Progenitor cell of endocrine pancreas (in vitro differentiated cells): ENCODE measurements at regions not wholly inside any gene's neighbourhood (a gene's known extent, or its start where the extent isn't known, plus 50 kb on each side); places are given as distances from the start of the nearest gene placed in this dataset.

ENCODE experiments used
- DNase-seq: peaks from one replicate; pipeline ENCODE4 v3.0.0; 2021; ENCODE audit warnings: low spot score; ENCODE audit not compliant: unreplicated experiment
- H3K27ac Mint-ChIP-seq: 2 replicates; pipeline ENCODE4 v1.8.0; 2021; ENCODE audit warnings: mild to moderate bottlenecking, moderate library complexity, mixed read lengths
- H3K27me3 Mint-ChIP-seq: 2 replicates; pipeline ENCODE4 v1.8.0; 2021; ENCODE audit warnings: mixed read lengths
- H3K36me3 Mint-ChIP-seq: 2 replicates; pipeline ENCODE4 v1.8.0; 2022; ENCODE audit warnings: mixed read lengths; ENCODE audit not compliant: insufficient read depth
- H3K4me1 Mint-ChIP-seq: 2 replicates; pipeline ENCODE4 v1.8.0; 2021; ENCODE audit warnings: low read depth, mixed read lengths
- H3K4me3 Mint-ChIP-seq: 2 replicates; pipeline ENCODE4 v1.8.0; 2021; ENCODE audit warnings: low read depth, mild to moderate bottlenecking, moderate library complexity, mixed read lengths
- H3K9me3 Mint-ChIP-seq: 2 replicates; pipeline ENCODE4 v1.8.0; 2021; ENCODE audit warnings: low read depth, mixed read lengths
- TF ChIP-seq, protein P1 (sequence below): fragments of 200-600 bp; sonication (generic); IDR thresholded peaks from one replicate; pipeline ENCODE4 v1.5.0; 2021; ENCODE audit warnings: antibody characterized with exemption, mild to moderate bottlenecking; ENCODE audit not compliant: unreplicated experiment

DNA sequence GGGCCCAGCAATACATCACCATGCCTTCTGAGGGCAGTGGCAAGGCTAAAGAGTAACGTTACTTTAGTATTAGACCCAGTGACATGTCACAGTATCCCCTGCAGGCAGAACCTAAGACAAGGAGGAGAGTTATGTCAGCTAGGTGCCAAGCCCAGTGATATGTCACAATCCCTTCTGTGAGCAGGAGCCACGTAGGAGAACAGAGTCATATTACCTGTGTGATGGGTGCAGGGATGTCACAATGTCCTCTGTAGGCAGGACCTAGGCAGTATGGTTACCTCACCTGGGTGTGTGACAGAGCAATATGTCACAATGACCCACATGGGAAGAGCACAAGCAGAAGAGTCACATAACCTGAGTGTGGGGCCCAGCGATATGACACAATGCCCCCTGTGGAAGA, 121.8 kb downstream of the ZNF675 start:
- peaks cover 45% of the 10 kb centered on the region for H3K9me3 Mint-ChIP-seq
- peaks cover 2% of the 10 kb centered on the region for H3K36me3 Mint-ChIP-seq
- no peak overlapping the region for H3K27ac Mint-ChIP-seq

GRCh38 chr19:23563326-23563725, 123.7 kb downstream of the ZNF675 start:
- H3K27ac Mint-ChIP-seq: no peak overlapping the region
- H3K9me3 Mint-ChIP-seq: peaks cover 56% of the 10 kb centered on the region
- TF ChIP-seq, protein P1, sequence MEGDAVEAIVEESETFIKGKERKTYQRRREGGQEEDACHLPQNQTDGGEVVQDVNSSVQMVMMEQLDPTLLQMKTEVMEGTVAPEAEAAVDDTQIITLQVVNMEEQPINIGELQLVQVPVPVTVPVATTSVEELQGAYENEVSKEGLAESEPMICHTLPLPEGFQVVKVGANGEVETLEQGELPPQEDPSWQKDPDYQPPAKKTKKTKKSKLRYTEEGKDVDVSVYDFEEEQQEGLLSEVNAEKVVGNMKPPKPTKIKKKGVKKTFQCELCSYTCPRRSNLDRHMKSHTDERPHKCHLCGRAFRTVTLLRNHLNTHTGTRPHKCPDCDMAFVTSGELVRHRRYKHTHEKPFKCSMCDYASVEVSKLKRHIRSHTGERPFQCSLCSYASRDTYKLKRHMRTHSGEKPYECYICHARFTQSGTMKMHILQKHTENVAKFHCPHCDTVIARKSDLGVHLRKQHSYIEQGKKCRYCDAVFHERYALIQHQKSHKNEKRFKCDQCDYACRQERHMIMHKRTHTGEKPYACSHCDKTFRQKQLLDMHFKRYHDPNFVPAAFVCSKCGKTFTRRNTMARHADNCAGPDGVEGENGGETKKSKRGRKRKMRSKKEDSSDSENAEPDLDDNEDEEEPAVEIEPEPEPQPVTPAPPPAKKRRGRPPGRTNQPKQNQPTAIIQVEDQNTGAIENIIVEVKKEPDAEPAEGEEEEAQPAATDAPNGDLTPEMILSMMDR: no peak

More for the DNA sequence above, 121.8 kb downstream of the ZNF675 start:
- TF ChIP-seq, protein P1: no peak
- DNase-seq: no peak
- Mint-ChIP-seq H3K4me3 (no peak overlapping the region), H3K27me3 (no peaks in the 10 kb centered on the region), H3K4me1 (no peaks in the 10 kb centered on the region)

GRCh38 chr19:23561341-23561740, 125.7 kb downstream of the ZNF675 start:
- TF ChIP-seq, protein P1: no peak
- peaks cover 58% of the 10 kb centered on the region for H3K9me3 Mint-ChIP-seq
- no peaks in the 10 kb centered on the region for H3K4me1 Mint-ChIP-seq
- DNase-seq: no peak
- no peaks in the 10 kb centered on the region for H3K36me3 Mint-ChIP-seq
- no peak overlapping the region for H3K27ac Mint-ChIP-seq
- no peak overlapping the region for H3K4me3 Mint-ChIP-seq
- no peaks in the 10 kb centered on the region for H3K27me3 Mint-ChIP-seq

More at GRCh38 chr19:23563326-23563725, 123.7 kb downstream of the ZNF675 start:
- H3K4me3 Mint-ChIP-seq: no peak overlapping the region
- no peaks in the 10 kb centered on the region for H3K27me3 Mint-ChIP-seq
- no peaks in the 10 kb centered on the region for H3K4me1 Mint-ChIP-seq
- H3K36me3 Mint-ChIP-seq: no peaks in the 10 kb centered on the region
- no peak for DNase-seq

DNA sequence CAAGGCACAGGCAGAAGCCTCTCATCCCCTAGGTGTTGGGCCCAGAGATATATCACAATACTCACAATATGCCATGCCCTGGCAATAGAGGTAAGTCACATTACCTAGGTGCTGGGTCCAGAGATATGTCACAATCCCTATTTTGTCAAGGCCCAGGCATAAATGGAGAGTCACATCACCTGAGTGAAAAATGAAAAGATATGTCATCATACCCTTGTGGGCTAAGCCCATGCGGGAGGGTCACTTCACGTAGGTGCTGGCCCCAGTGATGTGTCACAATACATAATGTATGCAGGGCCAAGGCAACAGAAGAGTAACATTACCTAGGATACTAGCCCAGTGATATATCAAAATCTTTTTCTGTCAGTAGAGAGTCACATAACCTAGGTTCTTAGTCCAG, 127.0 kb downstream of the ZNF675 start:
- no peak overlapping the region for H3K4me3 Mint-ChIP-seq
- TF ChIP-seq, protein P1: no peak
- H3K27me3 Mint-ChIP-seq: no peaks in the 10 kb centered on the region
- H3K36me3 Mint-ChIP-seq: no peaks in the 10 kb centered on the region
- H3K9me3 Mint-ChIP-seq: peaks cover 55% of the 10 kb centered on the region
- H3K4me1 Mint-ChIP-seq: no peaks in the 10 kb centered on the region
- no peak overlapping the region for H3K27ac Mint-ChIP-seq
- DNase-seq: no peak

DNA sequence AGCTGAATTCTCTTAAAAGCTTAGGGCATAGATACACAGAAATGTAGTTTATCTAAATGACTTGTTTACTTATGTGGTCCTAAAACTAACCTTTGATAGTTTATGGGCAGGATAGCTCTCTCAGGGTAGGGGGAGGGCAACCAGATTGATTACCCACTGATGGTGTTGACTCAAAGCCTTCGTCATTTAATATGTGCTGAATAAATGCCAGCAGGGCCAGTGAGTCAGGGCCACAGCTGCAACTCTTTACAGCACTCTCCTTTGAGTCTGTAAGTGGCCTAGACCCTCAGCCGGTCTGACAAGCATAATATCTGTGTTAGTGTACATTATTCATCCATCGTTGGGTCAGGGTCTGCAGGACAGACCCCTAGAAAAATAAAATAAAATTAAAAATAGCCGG, 128.5 kb downstream of the ZNF675 start:
- DNase-seq: no peak
- Mint-ChIP-seq H3K4me3 (no peak overlapping the region), H3K4me1 (no peaks in the 10 kb centered on the region), H3K27ac (no peak overlapping the region), H3K36me3 (no peaks in the 10 kb centered on the region), H3K9me3 (peaks cover 43% of the 10 kb centered on the region), H3K27me3 (no peaks in the 10 kb centered on the region)
- TF ChIP-seq, protein P1: no peak
